ENCODE measurements at regions not wholly inside any gene's neighbourhood (a gene's known extent, or its start where the extent isn't known, plus 50 kb on each side); places are given as distances from the start of the nearest gene placed in this dataset.

DNA sequence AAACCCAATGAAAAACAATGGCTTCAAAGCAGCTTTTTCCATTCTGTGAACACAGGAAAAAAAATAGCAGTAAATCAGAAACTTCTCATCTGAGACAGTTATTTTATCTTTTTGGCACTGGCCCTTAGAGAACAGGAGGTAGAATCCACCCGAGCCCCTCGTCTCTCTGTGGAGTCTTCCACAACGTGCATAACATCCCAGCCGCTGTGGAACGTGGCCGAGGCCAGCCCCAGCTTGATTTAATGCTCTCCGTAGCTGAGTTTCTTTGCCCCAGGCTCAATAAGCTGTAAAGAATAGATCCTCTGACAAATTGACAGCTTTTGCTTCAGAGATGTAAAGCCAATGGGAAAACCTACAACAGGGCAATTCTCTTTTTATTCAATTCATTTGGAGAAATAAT, 107.9 kb upstream of the DAP start:
- TF ChIP-seq, protein P1, sequence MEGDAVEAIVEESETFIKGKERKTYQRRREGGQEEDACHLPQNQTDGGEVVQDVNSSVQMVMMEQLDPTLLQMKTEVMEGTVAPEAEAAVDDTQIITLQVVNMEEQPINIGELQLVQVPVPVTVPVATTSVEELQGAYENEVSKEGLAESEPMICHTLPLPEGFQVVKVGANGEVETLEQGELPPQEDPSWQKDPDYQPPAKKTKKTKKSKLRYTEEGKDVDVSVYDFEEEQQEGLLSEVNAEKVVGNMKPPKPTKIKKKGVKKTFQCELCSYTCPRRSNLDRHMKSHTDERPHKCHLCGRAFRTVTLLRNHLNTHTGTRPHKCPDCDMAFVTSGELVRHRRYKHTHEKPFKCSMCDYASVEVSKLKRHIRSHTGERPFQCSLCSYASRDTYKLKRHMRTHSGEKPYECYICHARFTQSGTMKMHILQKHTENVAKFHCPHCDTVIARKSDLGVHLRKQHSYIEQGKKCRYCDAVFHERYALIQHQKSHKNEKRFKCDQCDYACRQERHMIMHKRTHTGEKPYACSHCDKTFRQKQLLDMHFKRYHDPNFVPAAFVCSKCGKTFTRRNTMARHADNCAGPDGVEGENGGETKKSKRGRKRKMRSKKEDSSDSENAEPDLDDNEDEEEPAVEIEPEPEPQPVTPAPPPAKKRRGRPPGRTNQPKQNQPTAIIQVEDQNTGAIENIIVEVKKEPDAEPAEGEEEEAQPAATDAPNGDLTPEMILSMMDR (IDR thresholded peaks at IDR 0.05): no peak
- TF ChIP-seq POLR2A (IDR thresholded peaks at IDR 0.05): no peak
